ENCODE measurements at regions not wholly inside any gene's neighbourhood (a gene's known extent, or its start where the extent isn't known, plus 50 kb on each side); places are given as distances from the start of the nearest gene placed in this dataset.
A peak's percentile ranks its signal among the peaks of the same experiment; 100 is the strongest.
"Not testable (repeated sequence)": the region's sequence is repeated elsewhere in the genome, so short reads cannot be mapped to it uniquely, and the experiment has no call there.

DNA sequence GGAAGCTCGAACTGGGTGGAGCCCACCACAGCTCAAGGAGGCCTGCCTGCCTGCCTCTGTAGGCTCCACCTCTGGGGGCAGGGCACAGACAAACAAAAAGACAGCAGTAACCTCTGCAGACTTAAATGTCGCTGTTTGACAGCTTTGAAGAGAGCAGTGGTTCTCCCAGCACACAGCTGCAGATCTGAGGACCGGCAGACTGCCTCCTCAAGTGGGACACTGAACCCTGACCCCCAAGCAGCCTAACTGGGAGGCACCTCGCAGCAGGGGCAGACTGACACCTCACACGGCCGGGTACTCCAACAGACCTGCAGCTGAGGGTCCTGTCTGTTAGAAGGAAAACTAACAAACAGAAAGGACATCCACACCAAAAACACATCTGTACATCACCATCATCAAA lies 730.9 kb upstream of the ACTRT1 start:
- not testable (repeated sequence) for H2AK5ac ChIP-seq (ENCODE audit: low read length); H2BK120ac ChIP-seq (ENCODE audit: insufficient read depth, low read length, poor library complexity); H4K91ac ChIP-seq (ENCODE audit: low read depth, low read length); H2AFZ ChIP-seq (ENCODE audit: insufficient read depth, low read length, poor library complexity); H3K27me3 ChIP-seq (ENCODE audit: insufficient read depth, low read length); H3K18ac ChIP-seq (ENCODE audit: low read length); DNase-seq; H3K79me2 ChIP-seq (ENCODE audit: control insufficient read depth, insufficient read depth, low read length, poor library complexity); H2BK12ac ChIP-seq (ENCODE audit: low read length); H3K23ac ChIP-seq (ENCODE audit: low read length); H4K12ac ChIP-seq (ENCODE audit: low read depth, low read length); H3K4me3 ChIP-seq (ENCODE audit: low read depth, low read length); H3K4me2 ChIP-seq (ENCODE audit: low read length); H3K36me3 ChIP-seq (ENCODE audit: control insufficient read depth in 1 of 2, insufficient read depth in 2 of 2, low read length in 2 of 2); H2BK5ac ChIP-seq (ENCODE audit: low read depth, low read length, poor library complexity); H3K27ac ChIP-seq (ENCODE audit: low read depth, low read length); H3K4me1 ChIP-seq (ENCODE audit: control insufficient read depth in 1 of 2, insufficient read depth in 2 of 2, low read length in 2 of 2); H3K4ac ChIP-seq (ENCODE audit: low read depth, low read length); H3K79me1 ChIP-seq (ENCODE audit: low read length); H4K8ac ChIP-seq (ENCODE audit: low read depth, low read length); H3K9me3 ChIP-seq (ENCODE audit: insufficient read depth, low read depth, low read length); H3K14ac ChIP-seq (ENCODE audit: low read length); H3K9ac ChIP-seq (ENCODE audit: low read length)
- no CpG with 5 or more reads among the region's 6 CpGs for WGBS (ENCODE audit: extremely low coverage, insufficient coverage, insufficient read length)

GRCh38 chrX:128781506-128781905 lies 729.3 kb upstream of the ACTRT1 start:
- Histone ChIP-seq H3K4ac (ENCODE audit: low read depth, low read length) (no peak overlapping the region), H3K4me1 (ENCODE audit: control insufficient read depth in 1 of 2, insufficient read depth in 2 of 2, low read length in 2 of 2) (peaks cover 0 to 2% of the 10 kb centered on the region in 2 experiments), H3K79me1 (ENCODE audit: low read length) (no peaks in the 10 kb centered on the region), H3K27ac (ENCODE audit: low read depth, low read length) (no peak overlapping the region), H4K91ac (ENCODE audit: low read depth, low read length) (no peak overlapping the region), H2BK12ac (ENCODE audit: low read length) (no peak overlapping the region), H3K18ac (ENCODE audit: low read length) (no peak overlapping the region), H3K9me3 (ENCODE audit: insufficient read depth, low read depth, low read length) (no peaks in the 10 kb centered on the region), H2BK120ac (ENCODE audit: insufficient read depth, low read length, poor library complexity) (no peak overlapping the region), H3K36me3 (ENCODE audit: control insufficient read depth in 1 of 2, insufficient read depth in 2 of 2, low read length in 2 of 2) (no peaks in the 10 kb centered on the region), H2AFZ (ENCODE audit: insufficient read depth, low read length, poor library complexity) (no peak overlapping the region), H2BK5ac (ENCODE audit: low read depth, low read length, poor library complexity) (no peak overlapping the region), H3K23ac (ENCODE audit: low read length) (no peak overlapping the region), H3K4me2 (ENCODE audit: low read length) (no peak overlapping the region), H4K8ac (ENCODE audit: low read depth, low read length) (no peak overlapping the region), H4K12ac (ENCODE audit: low read depth, low read length) (no peak overlapping the region), H3K27me3 (ENCODE audit: insufficient read depth, low read length) (no peaks in the 10 kb centered on the region), H3K14ac (ENCODE audit: low read length) (no peak overlapping the region), H3K9ac (ENCODE audit: low read length) (no peak overlapping the region), H3K79me2 (ENCODE audit: control insufficient read depth, insufficient read depth, low read length, poor library complexity) (no peaks in the 10 kb centered on the region), H2AK5ac (ENCODE audit: low read length) (no peak overlapping the region), H3K4me3 (ENCODE audit: low read depth, low read length) (no peak overlapping the region)
- WGBS (ENCODE audit: extremely low coverage, insufficient coverage, insufficient read length), result no CpG with 5 or more reads among the region's 1 CpG
- DNase-seq, result peak in 1 of 2 donors; percentile 39

DNA sequence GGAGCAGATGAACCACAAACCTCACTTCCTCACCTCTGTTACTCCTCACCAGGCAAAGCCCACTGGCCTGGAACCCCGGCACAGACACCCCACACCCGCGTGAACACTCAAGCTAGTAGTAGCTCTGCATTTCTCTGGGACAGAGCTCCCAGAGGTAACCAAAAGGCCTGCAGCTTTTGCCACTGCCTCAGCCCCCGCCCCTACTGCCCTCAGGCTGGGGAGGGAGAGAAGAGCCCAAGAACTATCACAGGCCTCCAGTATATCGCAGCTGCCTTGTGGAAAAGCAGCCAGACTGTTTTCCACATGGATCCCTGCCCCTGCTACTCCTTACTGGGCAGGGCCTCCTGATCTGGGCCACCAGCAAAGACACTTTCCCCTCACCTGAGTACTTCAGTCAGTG lies 728.7 kb upstream of the ACTRT1 start:
- Histone ChIP-seq H3K4ac (ENCODE audit: low read depth, low read length) (no peak overlapping the region), H4K8ac (ENCODE audit: low read depth, low read length) (no peak overlapping the region), H4K12ac (ENCODE audit: low read depth, low read length) (no peak overlapping the region), H2AK5ac (ENCODE audit: low read length) (no peak overlapping the region), H3K79me1 (ENCODE audit: low read length) (no peaks in the 10 kb centered on the region), H3K23ac (ENCODE audit: low read length) (no peak overlapping the region), H3K27ac (ENCODE audit: low read depth, low read length) (no peak overlapping the region), H3K14ac (ENCODE audit: low read length) (no peak overlapping the region), H3K4me1 (ENCODE audit: control insufficient read depth in 1 of 2, insufficient read depth in 2 of 2, low read length in 2 of 2) (peaks cover 0 to 2% of the 10 kb centered on the region in 2 experiments), H3K4me2 (ENCODE audit: low read length) (no peak overlapping the region), H3K18ac (ENCODE audit: low read length) (no peak overlapping the region), H2BK120ac (ENCODE audit: insufficient read depth, low read length, poor library complexity) (no peak overlapping the region), H3K4me3 (ENCODE audit: low read depth, low read length) (no peak overlapping the region), H2BK5ac (ENCODE audit: low read depth, low read length, poor library complexity) (no peak overlapping the region), H3K27me3 (ENCODE audit: insufficient read depth, low read length) (no peaks in the 10 kb centered on the region), H3K36me3 (ENCODE audit: control insufficient read depth in 1 of 2, insufficient read depth in 2 of 2, low read length in 2 of 2) (no peaks in the 10 kb centered on the region), H3K9ac (ENCODE audit: low read length) (no peak overlapping the region), H2AFZ (ENCODE audit: insufficient read depth, low read length, poor library complexity) (no peak overlapping the region), H2BK12ac (ENCODE audit: low read length) (no peak overlapping the region), H3K79me2 (ENCODE audit: control insufficient read depth, insufficient read depth, low read length, poor library complexity) (no peaks in the 10 kb centered on the region), H4K91ac (ENCODE audit: low read depth, low read length) (no peak overlapping the region), H3K9me3 (ENCODE audit: insufficient read depth, low read depth, low read length) (no peaks in the 10 kb centered on the region)
- no CpG with 5 or more reads among the region's 5 CpGs for WGBS (ENCODE audit: extremely low coverage, insufficient coverage, insufficient read length)
- DNase-seq, result no peak

- Histone ChIP-seq H3K14ac (ENCODE audit: low read length) (no peak overlapping the region), H2AK5ac (ENCODE audit: low read length) (no peak overlapping the region), H2AFZ (ENCODE audit: insufficient read depth, low read length, poor library complexity) (no peak overlapping the region), H3K27me3 (ENCODE audit: insufficient read depth, low read length) (no peaks in the 10 kb centered on the region), H3K4ac (ENCODE audit: low read depth, low read length) (no peak overlapping the region), H3K79me2 (ENCODE audit: control insufficient read depth, insufficient read depth, low read length, poor library complexity) (no peaks in the 10 kb centered on the region), H3K27ac (ENCODE audit: low read depth, low read length) (no peak overlapping the region), H4K91ac (ENCODE audit: low read depth, low read length) (no peak overlapping the region), H2BK5ac (ENCODE audit: low read depth, low read length, poor library complexity) (no peak overlapping the region), H3K36me3 (ENCODE audit: control insufficient read depth in 1 of 2, insufficient read depth in 2 of 2, low read length in 2 of 2) (no peaks in the 10 kb centered on the region), H3K23ac (ENCODE audit: low read length) (no peak overlapping the region), H3K18ac (ENCODE audit: low read length) (no peak overlapping the region), H3K9ac (ENCODE audit: low read length) (no peak overlapping the region), H3K9me3 (ENCODE audit: insufficient read depth, low read depth, low read length) (no peaks in the 10 kb centered on the region), H3K4me3 (ENCODE audit: low read depth, low read length) (no peak overlapping the region), H2BK12ac (ENCODE audit: low read length) (no peak overlapping the region), H3K4me2 (ENCODE audit: low read length) (no peak overlapping the region), H3K4me1 (ENCODE audit: control insufficient read depth in 1 of 2, insufficient read depth in 2 of 2, low read length in 2 of 2) (no peaks in the 10 kb centered on the region), H2BK120ac (ENCODE audit: insufficient read depth, low read length, poor library complexity) (no peak overlapping the region), H4K12ac (ENCODE audit: low read depth, low read length) (no peak overlapping the region), H3K79me1 (ENCODE audit: low read length) (no peaks in the 10 kb centered on the region), H4K8ac (ENCODE audit: low read depth, low read length) (no peak overlapping the region)
- no CpG with 5 or more reads among the region's 2 CpGs for WGBS (ENCODE audit: extremely low coverage, insufficient coverage, insufficient read length)
- no peak for DNase-seq
Measured at GRCh38 chrX:128769495-128769894, 717.3 kb upstream of the ACTRT1 start.
